Posterior vena cava (tissue), 2 donors: ENCODE measurements at regions not wholly inside any gene's neighbourhood (a gene's known extent, or its start where the extent isn't known, plus 50 kb on each side); places are given as distances from the start of the nearest gene placed in this dataset.
A peak's percentile ranks its signal among the peaks of the same experiment; 100 is the strongest.
"Not testable (repeated sequence)": the region's sequence is repeated elsewhere in the genome, so short reads cannot be mapped to it uniquely, and the experiment has no call there.

Source experiments
- DNase-seq: peaks from one replicate; pipeline ENCODE4 v3.0.0-alpha.2; 2020; ENCODE audit warnings: low spot score
- intact Hi-C, 2 donors: fragments of 100-400 bp; cut with DNase I; formaldehyde crosslinking; loops; one replicate each; pipeline versions ENCODE4 v1.14.1 to v1.14.2; 2022 to 2023
- donor health status: DM: yes; HTN: yes; CAD: no.
- donor health status: DM: yes; HTN: yes; CAD: no.

- no peak for DNase-seq
- intact Hi-C loops = no loop called here
These were observed 1118.4 kb downstream of the TBL1XR1 start for GRCh38 chr3:176078906-176079305.

DNA sequence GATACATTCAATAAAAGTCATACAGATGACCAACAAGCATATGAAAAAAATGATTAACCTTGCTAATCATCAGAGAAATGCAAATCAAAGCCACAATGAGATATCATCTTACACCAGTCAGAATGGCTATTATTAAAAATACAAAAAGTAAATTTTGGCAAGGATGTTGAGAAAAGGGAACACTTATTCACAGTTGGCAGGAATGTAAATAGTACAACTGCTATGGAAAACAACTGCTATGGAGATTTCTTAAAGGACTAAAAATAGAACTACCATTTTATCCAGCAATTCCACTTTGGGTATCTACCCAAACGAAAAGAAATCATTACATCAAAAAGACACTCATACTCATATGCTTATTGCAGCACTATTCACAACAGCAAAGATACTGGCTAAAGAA is 1121.8 kb downstream of the TBL1XR1 start:
- intact Hi-C loops = no loop called here
- DNase-seq = no peak

DNA sequence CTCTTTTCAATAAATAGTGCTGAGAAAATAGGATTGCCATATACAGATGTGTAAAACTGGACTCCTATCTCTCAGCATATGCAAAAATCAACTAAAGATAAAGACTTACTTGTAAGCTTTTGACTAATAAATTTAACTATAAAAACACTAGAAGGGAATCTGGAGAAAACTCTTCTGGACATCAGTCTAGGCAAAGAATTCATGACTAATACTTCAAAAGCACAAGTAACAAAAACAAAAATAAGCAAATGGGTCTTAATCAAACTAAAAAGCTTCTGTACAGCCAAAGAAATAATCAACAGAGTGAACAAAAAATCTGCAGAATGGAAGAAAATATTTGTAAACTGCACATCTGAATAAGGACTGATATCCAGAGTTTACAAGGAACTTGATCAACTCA is 1122.2 kb downstream of the TBL1XR1 start:
- intact Hi-C loops = no loop called here
- DNase-seq = no peak

DNA sequence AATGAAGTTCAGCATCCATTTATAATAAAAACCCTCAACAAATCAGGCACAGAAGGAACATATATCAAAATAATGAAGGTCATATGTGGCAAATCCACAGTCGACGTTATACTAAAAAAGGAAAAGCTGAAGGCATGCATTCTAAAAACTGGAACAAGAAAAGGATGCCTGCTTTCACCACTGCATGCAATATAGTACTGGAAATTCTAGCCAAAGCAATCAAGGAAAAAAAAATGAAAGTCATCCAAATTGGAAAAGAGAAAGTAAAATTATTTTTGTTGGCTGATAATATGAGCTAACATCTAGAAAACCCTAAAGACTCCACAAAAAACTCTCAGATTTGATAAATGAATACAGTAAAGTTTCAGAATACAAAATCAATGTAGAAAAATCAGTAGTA is 1123.2 kb downstream of the TBL1XR1 start:
- intact Hi-C loops = no loop called here
- DNase-seq = no peak

DNA sequence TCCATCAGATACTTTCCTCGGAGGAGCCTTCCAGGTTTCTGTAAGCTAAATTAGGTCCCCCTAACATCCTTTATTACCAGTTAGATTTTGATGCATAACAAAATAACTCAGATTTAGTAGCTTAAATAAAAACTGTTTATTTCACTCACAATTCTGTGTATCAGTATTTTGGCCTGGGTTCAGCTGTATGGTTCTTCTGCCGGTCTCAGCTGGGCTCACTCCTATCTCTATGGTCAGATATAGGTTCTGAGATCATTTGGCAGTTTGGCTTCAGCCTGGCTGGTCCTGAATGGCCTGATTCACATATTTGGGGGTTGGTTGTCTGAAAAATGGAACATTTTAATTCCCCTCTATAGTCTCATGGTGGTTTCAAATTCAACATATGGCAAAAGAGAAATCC is 1125.3 kb downstream of the TBL1XR1 start:
- no peak for DNase-seq

GRCh38 chr3:176068750-176069149 is 1128.5 kb downstream of the TBL1XR1 start:
- intact Hi-C loops = no loop called here
- no peak for DNase-seq

More for the DNA sequence above, 1125.3 kb downstream of the TBL1XR1 start:
- intact Hi-C loops = no loop called here

DNA sequence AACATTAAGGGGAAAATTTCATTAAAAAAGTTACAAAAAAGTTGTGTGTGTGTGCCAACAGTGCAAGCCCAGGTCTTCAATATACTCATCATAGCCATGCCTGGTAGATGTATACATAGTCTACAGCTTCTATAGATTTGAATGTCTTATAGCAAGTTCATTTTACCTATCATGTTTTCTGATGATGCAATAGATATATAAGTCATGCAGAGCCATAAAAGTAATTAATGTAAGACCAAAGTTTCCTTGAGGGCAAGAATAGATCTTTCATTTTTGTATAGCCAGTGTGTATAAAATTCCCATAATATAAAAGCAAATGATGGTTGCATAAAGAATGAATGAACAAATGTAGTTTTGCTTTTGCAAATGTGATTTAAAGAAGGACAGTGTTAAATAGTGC is 1138.4 kb downstream of the TBL1XR1 start:
- DNase-seq = no peak

DNA sequence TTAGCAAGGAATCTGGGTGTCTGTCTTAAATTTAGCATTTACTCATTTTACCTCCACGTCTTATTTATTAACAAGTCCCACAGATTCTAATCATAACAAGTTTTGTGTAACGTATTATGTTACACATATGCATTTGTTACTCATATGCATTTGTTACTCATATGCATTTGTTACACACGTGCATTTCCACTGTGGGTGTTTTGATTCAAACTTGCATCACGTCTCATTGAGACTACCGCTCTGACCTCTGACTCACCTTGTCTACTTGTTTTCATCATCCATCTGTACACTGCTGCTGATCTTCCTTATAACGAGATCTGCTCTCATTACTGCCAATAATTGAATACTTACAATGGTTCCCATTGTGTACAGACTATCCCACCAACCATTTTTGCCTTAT is 1141.4 kb downstream of the TBL1XR1 start:
- no peak for DNase-seq
- intact Hi-C loops = no loop called here

More for the DNA sequence above, 1138.4 kb downstream of the TBL1XR1 start:
- intact Hi-C loops = no loop called here

DNA sequence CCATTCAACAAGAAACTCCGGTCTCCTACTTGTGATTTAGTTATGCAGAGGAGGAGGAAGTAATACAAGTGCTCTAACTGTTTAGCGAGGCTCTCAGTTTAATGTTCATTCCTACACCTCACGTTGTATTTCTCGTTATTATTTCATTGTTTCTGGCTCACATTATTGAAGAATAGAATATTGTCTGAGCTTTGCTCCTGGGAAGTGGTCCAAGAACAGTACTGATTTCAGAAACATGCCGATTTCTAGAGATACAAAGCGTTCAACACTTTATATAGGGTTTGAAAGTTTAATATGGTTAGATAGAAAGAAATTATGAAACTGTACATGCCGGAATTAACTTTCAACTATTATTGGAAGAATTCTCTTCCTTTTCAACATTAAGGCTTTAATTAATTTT is 1145.5 kb downstream of the TBL1XR1 start:
- intact Hi-C loops = no loop called here
- no peak for DNase-seq

- intact Hi-C loops = no loop called here
- DNase-seq = no peak
These were observed 1150.6 kb downstream of the TBL1XR1 start for GRCh38 chr3:176046703-176047102.

- no peak for DNase-seq
- intact Hi-C loops = no loop called here
These were observed 1155.5 kb downstream of the TBL1XR1 start for GRCh38 chr3:176041812-176042211.

- intact Hi-C loops = no loop called here
- DNase-seq = no peak
These were observed 1156.1 kb downstream of the TBL1XR1 start for GRCh38 chr3:176041185-176041584.

- DNase-seq = no peak
- intact Hi-C loops = no loop called here
These were observed 1159.6 kb downstream of the TBL1XR1 start for GRCh38 chr3:176037636-176038035.

GRCh38 chr3:176032043-176032442 is 1165.2 kb downstream of the TBL1XR1 start:
- DNase-seq = no peak
- intact Hi-C loops = no loop called here

- intact Hi-C loops, DNase-seq: not testable (repeated sequence)
These were observed 1157.1 kb downstream of the NAALADL2 start for GRCh38 chr3:176016203-176016602.

- DNase-seq, intact Hi-C loops: not testable (repeated sequence)
These were observed 1156.1 kb downstream of the NAALADL2 start for GRCh38 chr3:176015228-176015627.

DNA sequence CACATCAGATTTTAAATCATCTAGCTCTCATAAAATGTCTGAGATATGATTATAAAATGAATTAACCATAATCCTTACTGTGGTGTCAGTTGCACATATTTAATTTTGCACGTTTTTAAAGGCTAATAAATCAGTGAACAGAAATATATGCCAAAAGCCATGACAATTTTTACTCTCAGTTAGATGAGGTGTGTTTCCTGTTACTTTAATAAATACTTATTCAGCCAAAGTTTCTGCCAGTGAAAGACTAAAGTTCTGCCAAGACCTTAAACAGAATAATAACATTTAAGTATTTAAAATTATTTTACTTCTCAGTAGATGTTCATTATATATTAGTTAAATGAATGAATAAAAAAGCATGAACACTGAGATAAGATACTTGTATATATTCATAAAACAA is 1150.1 kb downstream of the NAALADL2 start:
- DNase-seq = no peak
- intact Hi-C loops = no loop called here

DNA sequence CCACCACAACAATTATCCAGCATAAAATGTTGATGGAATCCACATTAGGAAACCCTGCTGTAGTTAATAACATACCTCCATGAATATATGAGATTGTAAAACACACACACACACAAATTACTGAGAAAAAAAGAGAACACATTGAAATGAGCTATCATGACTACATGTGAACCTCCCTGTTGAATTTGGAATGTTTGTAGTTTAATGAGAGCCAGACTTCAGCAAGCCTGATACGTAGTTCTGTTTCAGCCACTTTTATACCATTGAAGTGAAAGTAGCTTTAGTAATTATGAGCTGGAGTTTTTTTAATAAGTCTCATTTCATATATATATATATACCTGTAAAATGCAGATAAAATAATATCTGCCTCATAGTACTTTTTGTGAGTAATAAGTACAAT is 1146.4 kb downstream of the NAALADL2 start:
- DNase-seq = no peak
- intact Hi-C loops = no loop called here

- intact Hi-C loops = no loop called here
- peak; percentile 74 for DNase-seq
These were observed 1130.0 kb downstream of the NAALADL2 start for GRCh38 chr3:175989161-175989560.

DNA sequence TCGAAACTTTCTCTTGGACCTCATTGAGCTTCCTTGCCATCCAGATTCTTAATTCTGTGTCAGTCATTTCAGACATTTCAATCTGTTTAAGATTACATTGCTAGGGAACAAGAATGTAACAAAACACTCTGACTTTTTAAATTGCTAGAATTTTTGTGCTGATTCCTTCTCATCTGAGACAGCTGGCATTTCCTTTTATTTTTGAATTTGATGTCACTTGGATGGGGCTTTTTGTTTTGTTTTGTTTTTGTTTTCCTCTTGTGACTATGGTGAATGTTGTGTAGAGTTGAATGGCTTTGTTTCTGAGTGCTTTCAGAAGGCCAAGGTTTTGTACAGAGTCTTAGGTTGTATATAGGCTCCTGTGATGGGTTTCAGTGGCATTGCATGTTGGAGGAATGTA is 1129.3 kb downstream of the NAALADL2 start:
- no peak for DNase-seq
- intact Hi-C loops = no loop called here

- intact Hi-C loops = no loop called here
- DNase-seq = no peak
These were observed 1126.6 kb downstream of the NAALADL2 start for GRCh38 chr3:175985781-175986180.

- no peak for DNase-seq
- intact Hi-C loops = no loop called here
These were observed 1124.2 kb downstream of the NAALADL2 start for GRCh38 chr3:175983379-175983778.
